GM12878 (cell line): ENCODE measurements at regions not wholly inside any gene's neighbourhood (a gene's known extent, or its start where the extent isn't known, plus 50 kb on each side); places are given as distances from the start of the nearest gene placed in this dataset.

Source experiments
- CTCF ChIP-seq, 3 experiments: IDR thresholded peaks in 2 of 3; conservative IDR thresholded peaks in 1 of 3; 2 replicates each; pipeline ENCODE4 v1.5.1; 2011; ENCODE audit warnings: low read depth in 3 of 3, low read length in 3 of 3, mild to moderate bottlenecking in 3 of 3, control low read depth in 2 of 3, moderate library complexity in 2 of 3, inconsistent platforms in 1 of 3, mixed read lengths in 1 of 3; ENCODE audit not compliant: control insufficient read depth in 2 of 3, insufficient read depth in 1 of 3; ENCODE audit errors: extremely low read depth in 1 of 3
- MXI1 ChIP-seq: fragments of 150-350 bp; IDR thresholded peaks from 2 replicates; pipeline ENCODE4 v1.6.1; 2011; ENCODE audit warnings: low read depth, mild to moderate bottlenecking, inconsistent platforms, low read length, improper control_type of control experiment
- POLR2A ChIP-seq: IDR thresholded peaks from 2 replicates; pipeline ENCODE4 v1.6.1; 2011; ENCODE audit warnings: low read depth, mild to moderate bottlenecking, low read length
- SRF ChIP-seq, 2 experiments: IDR thresholded peaks; 2 replicates each; pipeline ENCODE4 v1.6.1; 2011; ENCODE audit warnings: low read depth in 2 of 2, low read length in 2 of 2, mild to moderate bottlenecking in 1 of 2, moderate library complexity in 1 of 2
- ZBTB40 ChIP-seq: fragments of 450-650 bp; IDR thresholded peaks from 2 replicates; pipeline ENCODE4 v1.6.1; 2016; ENCODE audit warnings: mild to moderate bottlenecking, moderate library complexity, borderline replicate concordance

GRCh38 chr10:76642358-76642757 lies 995.2 kb downstream of the KCNMA1 start:
- TF ChIP-seq MXI1 (no peak), CTCF (IDR thresholded peaks at IDR 0.05 in 2 of 3, conservative IDR thresholded peaks at IDR 0.05 in 1 of 3; ENCODE audit: control insufficient read depth in 2 of 3, extremely low read depth in 1 of 3, insufficient read depth in 1 of 3, low read depth in 3 of 3, low read length in 3 of 3) (no peak), SRF (IDR thresholded peaks at IDR 0.05; ENCODE audit: low read depth in 2 of 2, low read length in 2 of 2) (no peak), ZBTB40 (no peak), POLR2A (no peak)
